ENCODE measurements at regions not wholly inside any gene's neighbourhood (a gene's known extent, or its start where the extent isn't known, plus 50 kb on each side); places are given as distances from the start of the nearest gene placed in this dataset.

DNA sequence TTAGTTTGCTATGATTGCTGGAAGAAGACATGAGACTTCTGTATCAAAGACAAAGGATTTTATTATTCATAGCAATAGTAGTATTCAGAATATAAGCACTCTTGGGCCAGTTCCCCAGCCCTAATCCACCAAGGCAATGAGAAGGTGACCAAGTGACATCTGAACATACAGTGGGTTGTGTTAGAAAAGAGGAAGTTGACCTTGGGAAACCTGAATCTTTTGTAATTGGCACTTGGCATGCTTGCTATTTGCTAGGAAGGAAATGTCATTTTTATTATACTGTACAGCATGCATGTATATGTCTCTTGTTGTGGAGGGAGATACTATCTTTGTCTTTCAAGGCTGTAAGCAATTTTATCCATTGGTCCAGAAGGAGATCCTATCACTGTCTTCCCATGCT lies 216.1 kb upstream of the FAT1 start:
- TF ChIP-seq, protein P1, sequence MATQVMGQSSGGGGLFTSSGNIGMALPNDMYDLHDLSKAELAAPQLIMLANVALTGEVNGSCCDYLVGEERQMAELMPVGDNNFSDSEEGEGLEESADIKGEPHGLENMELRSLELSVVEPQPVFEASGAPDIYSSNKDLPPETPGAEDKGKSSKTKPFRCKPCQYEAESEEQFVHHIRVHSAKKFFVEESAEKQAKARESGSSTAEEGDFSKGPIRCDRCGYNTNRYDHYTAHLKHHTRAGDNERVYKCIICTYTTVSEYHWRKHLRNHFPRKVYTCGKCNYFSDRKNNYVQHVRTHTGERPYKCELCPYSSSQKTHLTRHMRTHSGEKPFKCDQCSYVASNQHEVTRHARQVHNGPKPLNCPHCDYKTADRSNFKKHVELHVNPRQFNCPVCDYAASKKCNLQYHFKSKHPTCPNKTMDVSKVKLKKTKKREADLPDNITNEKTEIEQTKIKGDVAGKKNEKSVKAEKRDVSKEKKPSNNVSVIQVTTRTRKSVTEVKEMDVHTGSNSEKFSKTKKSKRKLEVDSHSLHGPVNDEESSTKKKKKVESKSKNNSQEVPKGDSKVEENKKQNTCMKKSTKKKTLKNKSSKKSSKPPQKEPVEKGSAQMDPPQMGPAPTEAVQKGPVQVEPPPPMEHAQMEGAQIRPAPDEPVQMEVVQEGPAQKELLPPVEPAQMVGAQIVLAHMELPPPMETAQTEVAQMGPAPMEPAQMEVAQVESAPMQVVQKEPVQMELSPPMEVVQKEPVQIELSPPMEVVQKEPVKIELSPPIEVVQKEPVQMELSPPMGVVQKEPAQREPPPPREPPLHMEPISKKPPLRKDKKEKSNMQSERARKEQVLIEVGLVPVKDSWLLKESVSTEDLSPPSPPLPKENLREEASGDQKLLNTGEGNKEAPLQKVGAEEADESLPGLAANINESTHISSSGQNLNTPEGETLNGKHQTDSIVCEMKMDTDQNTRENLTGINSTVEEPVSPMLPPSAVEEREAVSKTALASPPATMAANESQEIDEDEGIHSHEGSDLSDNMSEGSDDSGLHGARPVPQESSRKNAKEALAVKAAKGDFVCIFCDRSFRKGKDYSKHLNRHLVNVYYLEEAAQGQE (tag by site-specific recombination; IDR thresholded peaks at IDR 0.05): no peak
- TF ChIP-seq, protein P2, sequence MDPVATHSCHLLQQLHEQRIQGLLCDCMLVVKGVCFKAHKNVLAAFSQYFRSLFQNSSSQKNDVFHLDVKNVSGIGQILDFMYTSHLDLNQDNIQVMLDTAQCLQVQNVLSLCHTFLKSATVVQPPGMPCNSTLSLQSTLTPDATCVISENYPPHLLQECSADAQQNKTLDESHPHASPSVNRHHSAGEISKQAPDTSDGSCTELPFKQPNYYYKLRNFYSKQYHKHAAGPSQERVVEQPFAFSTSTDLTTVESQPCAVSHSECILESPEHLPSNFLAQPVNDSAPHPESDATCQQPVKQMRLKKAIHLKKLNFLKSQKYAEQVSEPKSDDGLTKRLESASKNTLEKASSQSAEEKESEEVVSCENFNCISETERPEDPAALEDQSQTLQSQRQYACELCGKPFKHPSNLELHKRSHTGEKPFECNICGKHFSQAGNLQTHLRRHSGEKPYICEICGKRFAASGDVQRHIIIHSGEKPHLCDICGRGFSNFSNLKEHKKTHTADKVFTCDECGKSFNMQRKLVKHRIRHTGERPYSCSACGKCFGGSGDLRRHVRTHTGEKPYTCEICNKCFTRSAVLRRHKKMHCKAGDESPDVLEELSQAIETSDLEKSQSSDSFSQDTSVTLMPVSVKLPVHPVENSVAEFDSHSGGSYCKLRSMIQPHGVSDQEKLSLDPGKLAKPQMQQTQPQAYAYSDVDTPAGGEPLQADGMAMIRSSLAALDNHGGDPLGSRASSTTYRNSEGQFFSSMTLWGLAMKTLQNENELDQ (tag by site-specific recombination; IDR thresholded peaks at IDR 0.05; ENCODE audit: low read depth): no peak
- TF ChIP-seq ZNF701 (tag by site-specific recombination; IDR thresholded peaks at IDR 0.05) (no peak), ZNF785 (tag by site-specific recombination; IDR thresholded peaks at IDR 0.05) (no peak), BCL11A (tag by site-specific recombination; IDR thresholded peaks at IDR 0.05; ENCODE audit: low read depth) (no peak), ZNF48 (tag by site-specific recombination; IDR thresholded peaks at IDR 0.05) (no peak), ZFP69B (tag by site-specific recombination; IDR thresholded peaks at IDR 0.05) (no peak), ZNF768 (tag by site-specific recombination; IDR thresholded peaks at IDR 0.05) (no peak)
- TF ChIP-seq, protein P3, sequence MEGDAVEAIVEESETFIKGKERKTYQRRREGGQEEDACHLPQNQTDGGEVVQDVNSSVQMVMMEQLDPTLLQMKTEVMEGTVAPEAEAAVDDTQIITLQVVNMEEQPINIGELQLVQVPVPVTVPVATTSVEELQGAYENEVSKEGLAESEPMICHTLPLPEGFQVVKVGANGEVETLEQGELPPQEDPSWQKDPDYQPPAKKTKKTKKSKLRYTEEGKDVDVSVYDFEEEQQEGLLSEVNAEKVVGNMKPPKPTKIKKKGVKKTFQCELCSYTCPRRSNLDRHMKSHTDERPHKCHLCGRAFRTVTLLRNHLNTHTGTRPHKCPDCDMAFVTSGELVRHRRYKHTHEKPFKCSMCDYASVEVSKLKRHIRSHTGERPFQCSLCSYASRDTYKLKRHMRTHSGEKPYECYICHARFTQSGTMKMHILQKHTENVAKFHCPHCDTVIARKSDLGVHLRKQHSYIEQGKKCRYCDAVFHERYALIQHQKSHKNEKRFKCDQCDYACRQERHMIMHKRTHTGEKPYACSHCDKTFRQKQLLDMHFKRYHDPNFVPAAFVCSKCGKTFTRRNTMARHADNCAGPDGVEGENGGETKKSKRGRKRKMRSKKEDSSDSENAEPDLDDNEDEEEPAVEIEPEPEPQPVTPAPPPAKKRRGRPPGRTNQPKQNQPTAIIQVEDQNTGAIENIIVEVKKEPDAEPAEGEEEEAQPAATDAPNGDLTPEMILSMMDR (tag by site-specific recombination; IDR thresholded peaks at IDR 0.05): no peak
- TF ChIP-seq, protein P4, sequence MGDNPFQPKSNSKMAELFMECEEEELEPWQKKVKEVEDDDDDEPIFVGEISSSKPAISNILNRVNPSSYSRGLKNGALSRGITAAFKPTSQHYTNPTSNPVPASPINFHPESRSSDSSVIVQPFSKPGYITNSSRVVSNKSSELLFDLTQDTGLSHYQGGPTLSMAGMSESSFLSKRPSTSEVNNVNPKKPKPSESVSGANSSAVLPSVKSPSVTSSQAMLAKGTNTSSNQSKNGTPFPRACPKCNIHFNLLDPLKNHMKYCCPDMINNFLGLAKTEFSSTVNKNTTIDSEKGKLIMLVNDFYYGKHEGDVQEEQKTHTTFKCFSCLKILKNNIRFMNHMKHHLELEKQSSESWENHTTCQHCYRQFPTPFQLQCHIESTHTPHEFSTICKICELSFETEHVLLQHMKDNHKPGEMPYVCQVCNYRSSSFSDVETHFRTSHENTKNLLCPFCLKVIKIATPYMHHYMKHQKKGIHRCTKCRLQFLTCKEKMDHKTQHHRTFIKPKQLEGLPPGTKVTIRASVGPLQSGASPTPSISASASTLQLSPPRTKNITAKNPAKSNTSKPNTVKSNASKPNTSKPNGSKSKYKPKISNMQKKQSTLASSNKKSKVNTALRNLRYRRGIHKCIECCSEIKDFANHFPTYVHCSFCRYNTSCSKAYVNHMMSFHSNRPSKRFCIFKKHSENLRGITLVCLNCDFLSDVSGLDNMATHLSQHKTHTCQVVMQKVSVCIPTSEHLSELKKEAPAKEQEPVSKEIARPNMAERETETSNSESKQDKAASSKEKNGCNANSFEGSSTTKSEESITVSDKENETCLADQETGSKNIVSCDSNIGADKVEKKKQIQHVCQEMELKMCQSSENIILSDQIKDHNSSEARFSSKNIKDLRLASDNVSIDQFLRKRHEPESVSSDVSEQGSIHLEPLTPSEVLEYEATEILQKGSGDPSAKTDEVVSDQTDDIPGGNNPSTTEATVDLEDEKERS (tag by site-specific recombination; IDR thresholded peaks at IDR 0.05): no peak
- TF ChIP-seq, protein P5, sequence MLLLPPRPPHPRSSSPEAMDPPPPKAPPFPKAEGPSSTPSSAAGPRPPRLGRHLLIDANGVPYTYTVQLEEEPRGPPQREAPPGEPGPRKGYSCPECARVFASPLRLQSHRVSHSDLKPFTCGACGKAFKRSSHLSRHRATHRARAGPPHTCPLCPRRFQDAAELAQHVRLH (tag by site-specific recombination; IDR thresholded peaks at IDR 0.05): no peak
- TF ChIP-seq, protein P6, sequence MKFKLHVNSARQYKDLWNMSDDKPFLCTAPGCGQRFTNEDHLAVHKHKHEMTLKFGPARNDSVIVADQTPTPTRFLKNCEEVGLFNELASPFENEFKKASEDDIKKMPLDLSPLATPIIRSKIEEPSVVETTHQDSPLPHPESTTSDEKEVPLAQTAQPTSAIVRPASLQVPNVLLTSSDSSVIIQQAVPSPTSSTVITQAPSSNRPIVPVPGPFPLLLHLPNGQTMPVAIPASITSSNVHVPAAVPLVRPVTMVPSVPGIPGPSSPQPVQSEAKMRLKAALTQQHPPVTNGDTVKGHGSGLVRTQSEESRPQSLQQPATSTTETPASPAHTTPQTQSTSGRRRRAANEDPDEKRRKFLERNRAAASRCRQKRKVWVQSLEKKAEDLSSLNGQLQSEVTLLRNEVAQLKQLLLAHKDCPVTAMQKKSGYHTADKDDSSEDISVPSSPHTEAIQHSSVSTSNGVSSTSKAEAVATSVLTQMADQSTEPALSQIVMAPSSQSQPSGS (tag by site-specific recombination; IDR thresholded peaks at IDR 0.05; ENCODE audit: low read depth): no peak
- TF ChIP-seq, protein P7, sequence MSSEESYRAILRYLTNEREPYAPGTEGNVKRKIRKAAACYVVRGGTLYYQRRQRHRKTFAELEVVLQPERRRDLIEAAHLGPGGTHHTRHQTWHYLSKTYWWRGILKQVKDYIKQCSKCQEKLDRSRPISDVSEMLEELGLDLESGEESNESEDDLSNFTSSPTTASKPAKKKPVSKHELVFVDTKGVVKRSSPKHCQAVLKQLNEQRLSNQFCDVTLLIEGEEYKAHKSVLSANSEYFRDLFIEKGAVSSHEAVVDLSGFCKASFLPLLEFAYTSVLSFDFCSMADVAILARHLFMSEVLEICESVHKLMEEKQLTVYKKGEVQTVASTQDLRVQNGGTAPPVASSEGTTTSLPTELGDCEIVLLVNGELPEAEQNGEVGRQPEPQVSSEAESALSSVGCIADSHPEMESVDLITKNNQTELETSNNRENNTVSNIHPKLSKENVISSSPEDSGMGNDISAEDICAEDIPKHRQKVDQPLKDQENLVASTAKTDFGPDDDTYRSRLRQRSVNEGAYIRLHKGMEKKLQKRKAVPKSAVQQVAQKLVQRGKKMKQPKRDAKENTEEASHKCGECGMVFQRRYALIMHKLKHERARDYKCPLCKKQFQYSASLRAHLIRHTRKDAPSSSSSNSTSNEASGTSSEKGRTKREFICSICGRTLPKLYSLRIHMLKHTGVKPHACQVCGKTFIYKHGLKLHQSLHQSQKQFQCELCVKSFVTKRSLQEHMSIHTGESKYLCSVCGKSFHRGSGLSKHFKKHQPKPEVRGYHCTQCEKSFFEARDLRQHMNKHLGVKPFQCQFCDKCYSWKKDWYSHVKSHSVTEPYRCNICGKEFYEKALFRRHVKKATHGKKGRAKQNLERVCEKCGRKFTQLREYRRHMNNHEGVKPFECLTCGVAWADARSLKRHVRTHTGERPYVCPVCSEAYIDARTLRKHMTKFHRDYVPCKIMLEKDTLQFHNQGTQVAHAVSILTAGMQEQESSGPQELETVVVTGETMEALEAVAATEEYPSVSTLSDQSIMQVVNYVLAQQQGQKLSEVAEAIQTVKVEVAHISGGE (tag by site-specific recombination; conservative IDR thresholded peaks at IDR 0.05; ENCODE audit: low read depth): no peak

All from HEK293 (cell line).